ENCODE measurements at regions not wholly inside any gene's neighbourhood (a gene's known extent, or its start where the extent isn't known, plus 50 kb on each side); places are given as distances from the start of the nearest gene placed in this dataset.

- Histone ChIP-seq H3K27ac (ENCODE audit: insufficient read depth, low read length, poor library complexity, severe bottlenecking) (no peak overlapping the region), H3K4me1 (ENCODE audit: control insufficient read depth, insufficient read depth, low read length, poor library complexity, severe bottlenecking) (no peaks in the 10 kb centered on the region), H3K36me3 (ENCODE audit: control insufficient read depth, insufficient read depth, low read length) (no peaks in the 10 kb centered on the region), H3K27me3 (replicated peaks; ENCODE audit: control insufficient read depth, insufficient read depth, low read length, poor library complexity, severe bottlenecking) (no peaks in the 10 kb centered on the region), H3K4me3 (ENCODE audit: insufficient read depth, low read depth, low read length, poor library complexity, severe bottlenecking) (no peak overlapping the region), H3K9me3 (ENCODE audit: control insufficient read depth, low read length) (no peaks in the 10 kb centered on the region)
- no peak for DNase-seq
Measured at GRCh38 chr2:217738061-217738460, 264.7 kb downstream of the TNS1 start.

- H3K4me3 ChIP-seq (ENCODE audit: insufficient read depth, low read depth, low read length, poor library complexity, severe bottlenecking), result no peak overlapping the region
Measured at GRCh38 chr2:217736776-217737550, 265.8 kb downstream of the TNS1 start.

GRCh38 chr2:217735899-217736298, 266.9 kb downstream of the TNS1 start:
- Histone ChIP-seq H3K27ac (ENCODE audit: insufficient read depth, low read length, poor library complexity, severe bottlenecking) (no peak overlapping the region), H3K4me1 (ENCODE audit: control insufficient read depth, insufficient read depth, low read length, poor library complexity, severe bottlenecking) (no peaks in the 10 kb centered on the region), H3K27me3 (replicated peaks; ENCODE audit: control insufficient read depth, insufficient read depth, low read length, poor library complexity, severe bottlenecking) (no peaks in the 10 kb centered on the region), H3K9me3 (ENCODE audit: control insufficient read depth, low read length) (no peaks in the 10 kb centered on the region), H3K36me3 (ENCODE audit: control insufficient read depth, insufficient read depth, low read length) (no peaks in the 10 kb centered on the region), H3K4me3 (ENCODE audit: insufficient read depth, low read depth, low read length, poor library complexity, severe bottlenecking) (no peak overlapping the region)
- no peak for DNase-seq

More at GRCh38 chr2:217736776-217737550, 265.8 kb downstream of the TNS1 start:
- no peak for DNase-seq
- Histone ChIP-seq H3K27ac (ENCODE audit: insufficient read depth, low read length, poor library complexity, severe bottlenecking) (no peak overlapping the region), H3K9me3 (ENCODE audit: control insufficient read depth, low read length) (no peaks in the 10 kb centered on the region), H3K4me1 (ENCODE audit: control insufficient read depth, insufficient read depth, low read length, poor library complexity, severe bottlenecking) (no peaks in the 10 kb centered on the region), H3K27me3 (replicated peaks; ENCODE audit: control insufficient read depth, insufficient read depth, low read length, poor library complexity, severe bottlenecking) (no peaks in the 10 kb centered on the region), H3K36me3 (ENCODE audit: control insufficient read depth, insufficient read depth, low read length) (no peaks in the 10 kb centered on the region)

GRCh38 chr2:217735034-217735433, 267.8 kb downstream of the TNS1 start:
- H3K27me3 ChIP-seq (replicated peaks; ENCODE audit: control insufficient read depth, insufficient read depth, low read length, poor library complexity, severe bottlenecking), result no peaks in the 10 kb centered on the region
- no peaks in the 10 kb centered on the region for H3K4me1 ChIP-seq (ENCODE audit: control insufficient read depth, insufficient read depth, low read length, poor library complexity, severe bottlenecking)
- no peak overlapping the region for H3K27ac ChIP-seq (ENCODE audit: insufficient read depth, low read length, poor library complexity, severe bottlenecking)
- no peak overlapping the region for H3K4me3 ChIP-seq (ENCODE audit: insufficient read depth, low read depth, low read length, poor library complexity, severe bottlenecking)
- no peaks in the 10 kb centered on the region for H3K9me3 ChIP-seq (ENCODE audit: control insufficient read depth, low read length)
- no peak for DNase-seq
- no peaks in the 10 kb centered on the region for H3K36me3 ChIP-seq (ENCODE audit: control insufficient read depth, insufficient read depth, low read length)

GRCh38 chr2:217733461-217733860, 269.3 kb downstream of the TNS1 start:
- H3K9me3 ChIP-seq (ENCODE audit: control insufficient read depth, low read length), result no peaks in the 10 kb centered on the region
- no peaks in the 10 kb centered on the region for H3K36me3 ChIP-seq (ENCODE audit: control insufficient read depth, insufficient read depth, low read length)
- H3K4me1 ChIP-seq (ENCODE audit: control insufficient read depth, insufficient read depth, low read length, poor library complexity, severe bottlenecking), result no peaks in the 10 kb centered on the region
- no peak for DNase-seq
- no peak overlapping the region for H3K4me3 ChIP-seq (ENCODE audit: insufficient read depth, low read depth, low read length, poor library complexity, severe bottlenecking)
- H3K27ac ChIP-seq (ENCODE audit: insufficient read depth, low read length, poor library complexity, severe bottlenecking), result no peak overlapping the region
- H3K27me3 ChIP-seq (replicated peaks; ENCODE audit: control insufficient read depth, insufficient read depth, low read length, poor library complexity, severe bottlenecking), result no peaks in the 10 kb centered on the region

- H3K27ac ChIP-seq (ENCODE audit: insufficient read depth, low read length, poor library complexity, severe bottlenecking), result no peak overlapping the region
- no peak for DNase-seq
Measured at GRCh38 chr2:217732992-217733391, 269.8 kb downstream of the TNS1 start.

GRCh38 chr2:217731805-217732204, 271.0 kb downstream of the TNS1 start:
- no peaks in the 10 kb centered on the region for H3K4me1 ChIP-seq (ENCODE audit: control insufficient read depth, insufficient read depth, low read length, poor library complexity, severe bottlenecking)
- no peaks in the 10 kb centered on the region for H3K36me3 ChIP-seq (ENCODE audit: control insufficient read depth, insufficient read depth, low read length)
- H3K27ac ChIP-seq (ENCODE audit: insufficient read depth, low read length, poor library complexity, severe bottlenecking), result no peak overlapping the region
- H3K27me3 ChIP-seq (replicated peaks; ENCODE audit: control insufficient read depth, insufficient read depth, low read length, poor library complexity, severe bottlenecking), result no peaks in the 10 kb centered on the region
- no peaks in the 10 kb centered on the region for H3K9me3 ChIP-seq (ENCODE audit: control insufficient read depth, low read length)
- DNase-seq, result no peak
- H3K4me3 ChIP-seq (ENCODE audit: insufficient read depth, low read depth, low read length, poor library complexity, severe bottlenecking), result no peak overlapping the region

More at GRCh38 chr2:217732992-217733391, 269.8 kb downstream of the TNS1 start:
- Histone ChIP-seq H3K9me3 (ENCODE audit: control insufficient read depth, low read length) (no peaks in the 10 kb centered on the region), H3K27me3 (replicated peaks; ENCODE audit: control insufficient read depth, insufficient read depth, low read length, poor library complexity, severe bottlenecking) (no peaks in the 10 kb centered on the region), H3K4me3 (ENCODE audit: insufficient read depth, low read depth, low read length, poor library complexity, severe bottlenecking) (no peak overlapping the region), H3K4me1 (ENCODE audit: control insufficient read depth, insufficient read depth, low read length, poor library complexity, severe bottlenecking) (no peaks in the 10 kb centered on the region), H3K36me3 (ENCODE audit: control insufficient read depth, insufficient read depth, low read length) (no peaks in the 10 kb centered on the region)

- Histone ChIP-seq H3K4me3 (ENCODE audit: insufficient read depth, low read depth, low read length, poor library complexity, severe bottlenecking) (no peak overlapping the region), H3K4me1 (ENCODE audit: control insufficient read depth, insufficient read depth, low read length, poor library complexity, severe bottlenecking) (no peaks in the 10 kb centered on the region), H3K9me3 (ENCODE audit: control insufficient read depth, low read length) (no peaks in the 10 kb centered on the region), H3K27me3 (replicated peaks; ENCODE audit: control insufficient read depth, insufficient read depth, low read length, poor library complexity, severe bottlenecking) (no peaks in the 10 kb centered on the region), H3K27ac (ENCODE audit: insufficient read depth, low read length, poor library complexity, severe bottlenecking) (no peak overlapping the region), H3K36me3 (ENCODE audit: control insufficient read depth, insufficient read depth, low read length) (no peaks in the 10 kb centered on the region)
- DNase-seq, result no peak
Measured at GRCh38 chr2:217729421-217730053, 273.3 kb downstream of the TNS1 start.

- H3K27ac ChIP-seq (ENCODE audit: insufficient read depth, low read length, poor library complexity, severe bottlenecking), result no peak overlapping the region
- no peaks in the 10 kb centered on the region for H3K4me1 ChIP-seq (ENCODE audit: control insufficient read depth, insufficient read depth, low read length, poor library complexity, severe bottlenecking)
- no peaks in the 10 kb centered on the region for H3K36me3 ChIP-seq (ENCODE audit: control insufficient read depth, insufficient read depth, low read length)
- no peak overlapping the region for H3K4me3 ChIP-seq (ENCODE audit: insufficient read depth, low read depth, low read length, poor library complexity, severe bottlenecking)
- H3K27me3 ChIP-seq (replicated peaks; ENCODE audit: control insufficient read depth, insufficient read depth, low read length, poor library complexity, severe bottlenecking), result no peaks in the 10 kb centered on the region
- DNase-seq, result no peak
- H3K9me3 ChIP-seq (ENCODE audit: control insufficient read depth, low read length), result no peaks in the 10 kb centered on the region
Measured at GRCh38 chr2:217727801-217728200, 275.0 kb downstream of the TNS1 start.

- Histone ChIP-seq H3K4me1 (ENCODE audit: control insufficient read depth, insufficient read depth, low read length, poor library complexity, severe bottlenecking) (no peaks in the 10 kb centered on the region), H3K9me3 (ENCODE audit: control insufficient read depth, low read length) (no peaks in the 10 kb centered on the region), H3K36me3 (ENCODE audit: control insufficient read depth, insufficient read depth, low read length) (no peaks in the 10 kb centered on the region), H3K27ac (ENCODE audit: insufficient read depth, low read length, poor library complexity, severe bottlenecking) (no peak overlapping the region), H3K4me3 (ENCODE audit: insufficient read depth, low read depth, low read length, poor library complexity, severe bottlenecking) (no peak overlapping the region), H3K27me3 (replicated peaks; ENCODE audit: control insufficient read depth, insufficient read depth, low read length, poor library complexity, severe bottlenecking) (no peaks in the 10 kb centered on the region)
- DNase-seq, result no peak
Measured at GRCh38 chr2:217725409-217725808, 277.4 kb downstream of the TNS1 start.
